AG10803 (cell line): ENCODE measurements at regions not wholly inside any gene's neighbourhood (a gene's known extent, or its start where the extent isn't known, plus 50 kb on each side); places are given as distances from the start of the nearest gene placed in this dataset.

Source experiments
- DNase-seq: peaks from one replicate; pipeline ENCODE4 v3.0.0; 2010; ENCODE audit warnings: low read depth
- H3K4me3 ChIP-seq: 2 replicates; pipeline ENCODE4 v1.5.1; 2011; ENCODE audit warnings: mild to moderate bottlenecking, low read length, control low read depth
- CTCF ChIP-seq: conservative IDR thresholded peaks from 2 replicates; pipeline ENCODE4 v1.5.1; 2011; ENCODE audit warnings: mild to moderate bottlenecking, low read length, control low read depth, inconsistent platforms

GRCh38 chr10:83625831-83626360, 513.4 kb upstream of the GHITM start:
- no peak overlapping the region for H3K4me3 ChIP-seq
- no peak for DNase-seq

GRCh38 chr10:83632701-83633100, 506.6 kb upstream of the GHITM start:
- H3K4me3 ChIP-seq: no peak overlapping the region
- no peak for DNase-seq
- no peak for TF ChIP-seq CTCF

More at GRCh38 chr10:83625831-83626360, 513.4 kb upstream of the GHITM start:
- no peak for TF ChIP-seq CTCF

GRCh38 chr10:83633547-83633946, 505.8 kb upstream of the GHITM start:
- DNase-seq: no peak
- no peak overlapping the region for H3K4me3 ChIP-seq
- TF ChIP-seq CTCF: no peak

- no peak for TF ChIP-seq CTCF
- no peak overlapping the region for H3K4me3 ChIP-seq
- DNase-seq: no peak
Observed at GRCh38 chr10:83636826-83637225, 502.5 kb upstream of the GHITM start.

GRCh38 chr10:83647526-83647925, 491.8 kb upstream of the GHITM start:
- DNase-seq: no peak
- H3K4me3 ChIP-seq: no peak overlapping the region
- no peak for TF ChIP-seq CTCF

GRCh38 chr10:83648201-83648600, 491.1 kb upstream of the GHITM start:
- H3K4me3 ChIP-seq: no peak overlapping the region
- TF ChIP-seq CTCF: no peak
- no peak for DNase-seq

GRCh38 chr10:83649471-83649870, 489.8 kb upstream of the GHITM start:
- no peak overlapping the region for H3K4me3 ChIP-seq
- DNase-seq: no peak
- TF ChIP-seq CTCF: no peak
